ENCODE measurements at regions not wholly inside any gene's neighbourhood (a gene's known extent, or its start where the extent isn't known, plus 50 kb on each side); places are given as distances from the start of the nearest gene placed in this dataset.

DNA sequence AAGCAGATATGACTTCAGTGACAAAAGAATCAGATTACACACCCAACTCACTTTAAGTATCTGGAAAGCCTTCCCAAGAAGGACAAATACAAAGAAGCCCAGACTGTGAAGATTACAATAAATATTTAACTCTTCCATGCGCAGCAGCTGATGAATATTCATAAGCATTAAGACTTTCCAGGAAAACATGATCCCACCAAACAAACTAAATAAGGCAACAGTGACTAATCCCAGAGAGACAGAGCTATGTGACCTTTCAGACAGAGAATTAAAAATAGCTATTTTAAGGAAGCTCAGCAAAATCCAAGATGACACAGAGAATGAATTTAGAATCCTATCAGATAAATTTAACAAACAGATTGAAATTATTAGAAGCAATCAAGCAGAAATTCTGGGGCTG, 108.2 kb upstream of the UBE2E3 start (continued):
- TF ChIP-seq IRF3 (IDR thresholded peaks at IDR 0.05; ENCODE audit: low read depth, low read length) (no peak), EP300 (IDR thresholded peaks at IDR 0.05; ENCODE audit: borderline replicate concordance in 1 of 2, low read depth in 1 of 2, low read length in 1 of 2) (0 out of 4 replicates have a peak, but pooled peaks of 1 of the 2 experiments have one; percentile 27), EZH2phosphoT487 (IDR thresholded peaks at IDR 0.05; ENCODE audit: borderline replicate concordance, low read depth) (no peak), YY1 (IDR thresholded peaks at IDR 0.05; ENCODE audit: low read depth) (no peak)
- TF ChIP-seq, protein P1, sequence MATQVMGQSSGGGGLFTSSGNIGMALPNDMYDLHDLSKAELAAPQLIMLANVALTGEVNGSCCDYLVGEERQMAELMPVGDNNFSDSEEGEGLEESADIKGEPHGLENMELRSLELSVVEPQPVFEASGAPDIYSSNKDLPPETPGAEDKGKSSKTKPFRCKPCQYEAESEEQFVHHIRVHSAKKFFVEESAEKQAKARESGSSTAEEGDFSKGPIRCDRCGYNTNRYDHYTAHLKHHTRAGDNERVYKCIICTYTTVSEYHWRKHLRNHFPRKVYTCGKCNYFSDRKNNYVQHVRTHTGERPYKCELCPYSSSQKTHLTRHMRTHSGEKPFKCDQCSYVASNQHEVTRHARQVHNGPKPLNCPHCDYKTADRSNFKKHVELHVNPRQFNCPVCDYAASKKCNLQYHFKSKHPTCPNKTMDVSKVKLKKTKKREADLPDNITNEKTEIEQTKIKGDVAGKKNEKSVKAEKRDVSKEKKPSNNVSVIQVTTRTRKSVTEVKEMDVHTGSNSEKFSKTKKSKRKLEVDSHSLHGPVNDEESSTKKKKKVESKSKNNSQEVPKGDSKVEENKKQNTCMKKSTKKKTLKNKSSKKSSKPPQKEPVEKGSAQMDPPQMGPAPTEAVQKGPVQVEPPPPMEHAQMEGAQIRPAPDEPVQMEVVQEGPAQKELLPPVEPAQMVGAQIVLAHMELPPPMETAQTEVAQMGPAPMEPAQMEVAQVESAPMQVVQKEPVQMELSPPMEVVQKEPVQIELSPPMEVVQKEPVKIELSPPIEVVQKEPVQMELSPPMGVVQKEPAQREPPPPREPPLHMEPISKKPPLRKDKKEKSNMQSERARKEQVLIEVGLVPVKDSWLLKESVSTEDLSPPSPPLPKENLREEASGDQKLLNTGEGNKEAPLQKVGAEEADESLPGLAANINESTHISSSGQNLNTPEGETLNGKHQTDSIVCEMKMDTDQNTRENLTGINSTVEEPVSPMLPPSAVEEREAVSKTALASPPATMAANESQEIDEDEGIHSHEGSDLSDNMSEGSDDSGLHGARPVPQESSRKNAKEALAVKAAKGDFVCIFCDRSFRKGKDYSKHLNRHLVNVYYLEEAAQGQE (IDR thresholded peaks at IDR 0.05; ENCODE audit: low read depth, low read length) = no peak

- Histone ChIP-seq H3K27me3 (ENCODE audit: insufficient read depth) (no peaks in the 10 kb centered on the region), H3K79me2 (ENCODE audit: insufficient read depth) (no peaks in the 10 kb centered on the region), H3K4me3 (ENCODE audit: low read depth in 2 of 2, low read length in 1 of 2) (no peak overlapping the region), H3F3A (replicated peaks; ENCODE audit: insufficient read depth) (no peaks in the 10 kb centered on the region), H4K20me1 (ENCODE audit: insufficient read depth) (no peaks in the 10 kb centered on the region), H3K9me2 (no peaks in the 10 kb centered on the region), H3K36me3 (replicated peaks in 1 of 2; ENCODE audit: control insufficient read depth in 1 of 2, insufficient read depth in 2 of 2, low read length in 1 of 2) (no peaks in the 10 kb centered on the region), H3K4me2 (no peak overlapping the region), H3K4me1 (ENCODE audit: control insufficient read depth in 1 of 2, insufficient read depth in 2 of 2, low read depth in 1 of 2, low read length in 1 of 2) (no peaks in the 10 kb centered on the region), H3K27ac (ENCODE audit: low read depth in 2 of 2, low read length in 1 of 2) (no peak overlapping the region), H3K9ac (no peak overlapping the region), H3K9me3 (no peaks in the 10 kb centered on the region), H2AFZ (ENCODE audit: low read depth) (no peak overlapping the region)
- 91% methylated on average over 3 of the region's 4 CpGs for WGBS (ENCODE audit: low lambda C conversion rate)
- ChIA-PET POLR2A (no interaction called here), CTCF (no interaction called here)
- DNase-seq = no peak
- no peak for TF ChIP-seq EZH2phosphoT487 (IDR thresholded peaks at IDR 0.05; ENCODE audit: borderline replicate concordance, low read depth)
- TF ChIP-seq MXI1 (IDR thresholded peaks at IDR 0.05; ENCODE audit: low read depth, low read length) = no peak
- TF ChIP-seq, protein P1 (IDR thresholded peaks at IDR 0.05; ENCODE audit: low read depth, low read length) = no peak
- TF ChIP-seq EP300 (IDR thresholded peaks at IDR 0.05; ENCODE audit: borderline replicate concordance in 1 of 2, low read depth in 1 of 2, low read length in 1 of 2) = no peak
- TF ChIP-seq FOXJ3 (CRISPR knock-in tag; IDR thresholded peaks at IDR 0.05) = no peak
- no peak for TF ChIP-seq GABPA (IDR thresholded peaks at IDR 0.05; ENCODE audit: low read depth)
- no peak for TF ChIP-seq TCF12 (IDR thresholded peaks at IDR 0.05)
- TF ChIP-seq FOXM1 (IDR thresholded peaks at IDR 0.05; ENCODE audit: low read depth) = no peak
- no peak for TF ChIP-seq SMC3 (IDR thresholded peaks at IDR 0.05; ENCODE audit: low read depth, low read length)
- no peak for TF ChIP-seq IRF3 (IDR thresholded peaks at IDR 0.05; ENCODE audit: low read depth, low read length)
- no peak for TF ChIP-seq TAF1 (IDR thresholded peaks at IDR 0.05; ENCODE audit: borderline replicate concordance, low read depth, low read length)
- no peak for TF ChIP-seq MAX (IDR thresholded peaks at IDR 0.05; ENCODE audit: low read depth)
- no peak for TF ChIP-seq RFX5 (IDR thresholded peaks at IDR 0.05; ENCODE audit: low read length)
- TF ChIP-seq RCOR1 (IDR thresholded peaks at IDR 0.05; ENCODE audit: low read length) = no peak
- no peak for TF ChIP-seq ZBTB33 (IDR thresholded peaks at IDR 0.05; ENCODE audit: borderline replicate concordance, low read depth)
- no peak for TF ChIP-seq RXRA (IDR thresholded peaks at IDR 0.05; ENCODE audit: borderline replicate concordance, low read depth)
- TF ChIP-seq RAD21 (IDR thresholded peaks at IDR 0.05; ENCODE audit: low read length) = no peak
- TF ChIP-seq TEAD4 (IDR thresholded peaks at IDR 0.05; ENCODE audit: borderline replicate concordance, insufficient read depth) = no peak
Measured at GRCh38 chr2:180871649-180872048, 108.8 kb upstream of the UBE2E3 start.

All from SK-N-SH (cell line).